D721Med (cell line): ENCODE measurements at regions not wholly inside any gene's neighbourhood (a gene's known extent, or its start where the extent isn't known, plus 50 kb on each side); places are given as distances from the start of the nearest gene placed in this dataset.
"Not testable (repeated sequence)": the region's sequence is repeated elsewhere in the genome, so short reads cannot be mapped to it uniquely, and the experiment has no call there.

Source experiments
- DNase-seq: peaks from one replicate; pipeline ENCODE4 v3.0.0; 2011; ENCODE audit warnings: low spot score; ENCODE audit not compliant: insufficient read length
- FAIRE-seq: peaks from 2 replicates; lab custom pipeline; 2011; peaks lifted over from hg19 to GRCh38; lab: Jason Lieb, UNC
- TF ChIP-seq, protein P1 (sequence below): IDR thresholded peaks from 2 replicates; pipeline ENCODE4 v1.5.1; 2012; ENCODE audit warnings: mild to moderate bottlenecking, control low read depth; ENCODE audit not compliant: insufficient read depth; ENCODE audit errors: missing control alignments

DNA sequence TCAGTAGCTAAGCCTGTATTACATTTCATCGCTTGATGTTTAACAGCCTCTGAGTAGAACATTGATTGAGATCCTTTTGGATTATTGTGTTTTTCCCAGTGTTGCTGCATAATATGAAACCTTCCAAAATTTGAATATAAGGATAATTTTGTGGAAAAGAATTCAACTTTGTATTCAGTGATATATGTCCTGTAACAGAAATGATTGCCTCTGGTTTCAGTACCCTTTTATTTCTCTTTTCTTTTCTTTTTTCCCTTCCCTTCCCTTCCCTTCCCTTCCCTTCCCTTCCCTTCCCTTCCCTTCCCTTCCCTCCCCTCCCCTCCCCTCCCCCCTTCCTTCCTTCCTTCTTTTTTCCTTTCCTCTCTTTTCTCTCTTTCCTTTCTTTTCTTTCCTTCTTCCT, 74.6 kb downstream of the UTRN start:
- TF ChIP-seq, protein P1, sequence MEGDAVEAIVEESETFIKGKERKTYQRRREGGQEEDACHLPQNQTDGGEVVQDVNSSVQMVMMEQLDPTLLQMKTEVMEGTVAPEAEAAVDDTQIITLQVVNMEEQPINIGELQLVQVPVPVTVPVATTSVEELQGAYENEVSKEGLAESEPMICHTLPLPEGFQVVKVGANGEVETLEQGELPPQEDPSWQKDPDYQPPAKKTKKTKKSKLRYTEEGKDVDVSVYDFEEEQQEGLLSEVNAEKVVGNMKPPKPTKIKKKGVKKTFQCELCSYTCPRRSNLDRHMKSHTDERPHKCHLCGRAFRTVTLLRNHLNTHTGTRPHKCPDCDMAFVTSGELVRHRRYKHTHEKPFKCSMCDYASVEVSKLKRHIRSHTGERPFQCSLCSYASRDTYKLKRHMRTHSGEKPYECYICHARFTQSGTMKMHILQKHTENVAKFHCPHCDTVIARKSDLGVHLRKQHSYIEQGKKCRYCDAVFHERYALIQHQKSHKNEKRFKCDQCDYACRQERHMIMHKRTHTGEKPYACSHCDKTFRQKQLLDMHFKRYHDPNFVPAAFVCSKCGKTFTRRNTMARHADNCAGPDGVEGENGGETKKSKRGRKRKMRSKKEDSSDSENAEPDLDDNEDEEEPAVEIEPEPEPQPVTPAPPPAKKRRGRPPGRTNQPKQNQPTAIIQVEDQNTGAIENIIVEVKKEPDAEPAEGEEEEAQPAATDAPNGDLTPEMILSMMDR, result no peak
- no peak for DNase-seq
- no peak for FAIRE-seq

DNA sequence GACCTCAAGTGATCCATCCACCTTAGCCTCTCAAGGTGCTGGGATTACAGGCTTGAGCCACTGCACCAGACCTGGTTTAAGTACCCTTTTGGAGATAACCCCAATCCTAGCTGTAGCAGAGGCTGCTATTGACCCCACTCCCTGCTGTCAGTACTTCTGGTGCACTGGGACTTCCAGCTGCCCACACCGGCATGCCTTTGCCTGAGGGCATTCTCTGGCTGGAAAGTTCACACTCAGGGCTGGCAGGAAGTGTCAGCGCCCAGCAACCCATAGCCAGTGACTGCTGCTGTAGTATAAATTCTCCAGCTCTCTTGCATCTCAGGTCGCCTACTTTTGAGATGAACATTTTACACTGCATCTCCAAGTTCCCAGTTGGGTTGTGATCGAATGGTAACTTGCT, 75.3 kb downstream of the UTRN start:
- DNase-seq (no peak), FAIRE-seq (no peak)
- TF ChIP-seq, protein P1, result no peak

DNA sequence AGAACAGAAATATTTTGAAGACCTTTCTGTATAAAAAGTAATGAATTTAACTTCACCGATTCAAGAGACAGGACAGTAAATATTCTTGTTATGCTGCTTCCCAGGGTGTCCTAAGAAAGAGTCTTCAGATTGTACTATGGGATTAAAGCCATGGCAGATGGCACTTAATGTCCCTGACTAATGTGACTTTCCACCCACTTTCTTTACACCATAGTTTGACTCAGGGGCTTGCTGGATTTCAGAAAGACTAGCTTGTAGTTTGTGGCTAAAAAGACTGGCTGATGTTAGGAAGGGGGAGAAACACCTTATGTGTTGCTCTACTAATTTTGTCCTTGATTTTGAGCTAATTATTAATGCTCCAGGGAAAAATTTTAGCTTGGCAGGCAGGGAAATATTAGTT, 75.9 kb downstream of the UTRN start:
- TF ChIP-seq, protein P1, result no peak
- FAIRE-seq (no peak), DNase-seq (no peak)

DNA sequence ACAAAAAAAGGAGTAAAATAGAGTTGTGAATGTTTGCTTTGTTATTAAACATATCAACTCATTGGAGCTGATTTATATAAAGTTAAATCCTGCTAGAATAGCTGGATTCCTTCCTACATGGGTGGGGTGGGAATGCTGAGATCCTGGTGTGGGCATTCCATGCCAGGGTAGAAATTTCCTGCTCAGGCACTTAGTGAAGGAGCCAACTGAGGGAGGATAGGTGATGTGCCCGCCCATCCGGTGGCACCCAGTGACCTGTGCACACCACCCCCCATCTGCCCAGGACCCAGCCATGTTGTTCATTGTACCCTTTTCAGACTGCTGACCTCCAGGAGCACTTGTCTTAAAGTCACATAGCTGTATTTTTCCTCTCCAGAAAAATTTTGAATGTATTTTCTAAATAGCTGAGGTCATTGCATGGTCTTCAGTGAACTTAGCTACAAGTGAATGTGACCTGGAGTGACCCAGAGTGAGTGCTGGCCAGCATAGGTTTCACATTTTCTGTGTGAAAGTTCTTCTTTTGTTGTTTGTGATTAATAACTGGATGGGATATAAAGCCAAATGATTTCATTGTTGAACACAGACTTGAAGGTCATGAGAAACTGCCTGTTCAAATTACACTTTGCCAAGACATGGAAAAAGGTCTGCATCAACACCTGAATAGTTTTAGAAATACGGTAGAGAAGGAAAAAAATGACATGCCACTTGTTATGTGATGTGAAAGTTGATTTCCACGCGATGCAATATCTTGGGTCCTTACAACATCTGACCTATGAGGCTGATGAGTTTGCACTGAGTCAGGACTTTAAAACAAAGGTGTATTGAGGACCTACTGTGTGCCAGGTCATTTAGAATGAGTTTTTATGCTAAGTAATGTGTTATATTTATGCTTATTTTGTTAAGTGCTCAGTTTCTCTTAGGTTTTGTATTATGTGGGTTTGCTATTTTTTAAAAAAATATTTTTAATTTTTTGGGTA, 77.2 kb downstream of the UTRN start:
- no peak for DNase-seq
- FAIRE-seq, result no peak
- TF ChIP-seq, protein P1, result no peak

DNA sequence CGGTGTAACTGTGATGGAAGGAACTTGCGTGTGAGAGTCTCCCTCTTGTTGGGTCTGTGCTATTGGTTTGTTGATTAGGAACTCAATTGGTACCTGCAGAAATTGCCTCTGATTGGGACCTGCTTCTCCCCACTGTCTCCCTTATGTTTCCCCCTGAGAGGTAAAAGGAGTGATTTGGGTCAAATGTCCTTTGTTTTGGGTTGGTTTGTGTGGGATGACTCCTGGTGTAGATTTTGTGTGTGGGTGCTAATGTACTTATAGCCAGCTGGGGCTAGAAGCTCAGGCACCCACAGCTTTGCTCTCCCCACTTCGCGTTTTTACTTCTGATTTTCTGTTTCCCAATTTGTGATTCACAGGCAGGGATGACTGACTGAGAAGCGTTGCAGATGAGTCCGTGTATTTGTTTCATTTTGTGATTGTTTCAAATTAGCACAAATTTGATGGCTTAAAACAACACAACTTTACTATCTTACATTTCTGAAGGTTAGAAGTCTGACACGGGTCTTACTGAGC, 79.1 kb downstream of the UTRN start:
- FAIRE-seq (no peak), DNase-seq (no peak)
- TF ChIP-seq, protein P1, result no peak

DNA sequence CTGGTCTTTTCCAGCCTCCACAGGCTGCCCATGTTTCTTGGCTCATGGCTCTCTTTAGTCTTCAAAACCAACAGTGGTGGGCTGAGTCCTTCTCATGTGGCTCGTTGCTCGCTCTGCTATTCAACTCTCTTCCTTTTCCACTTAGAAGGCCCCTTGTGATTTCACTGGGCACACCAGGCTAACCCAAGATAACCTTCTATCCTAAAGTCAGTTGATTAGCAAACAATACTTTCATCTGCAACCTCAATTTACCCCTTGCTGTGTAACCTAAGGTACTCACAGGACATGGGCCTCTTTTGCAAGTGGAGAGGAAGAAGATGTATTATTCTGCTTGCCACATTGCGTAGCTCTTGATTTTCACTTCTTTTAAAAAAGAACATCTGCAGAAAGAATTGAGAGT, 79.6 kb downstream of the UTRN start:
- FAIRE-seq (no peak), DNase-seq (no peak)
- TF ChIP-seq, protein P1, result no peak

DNA sequence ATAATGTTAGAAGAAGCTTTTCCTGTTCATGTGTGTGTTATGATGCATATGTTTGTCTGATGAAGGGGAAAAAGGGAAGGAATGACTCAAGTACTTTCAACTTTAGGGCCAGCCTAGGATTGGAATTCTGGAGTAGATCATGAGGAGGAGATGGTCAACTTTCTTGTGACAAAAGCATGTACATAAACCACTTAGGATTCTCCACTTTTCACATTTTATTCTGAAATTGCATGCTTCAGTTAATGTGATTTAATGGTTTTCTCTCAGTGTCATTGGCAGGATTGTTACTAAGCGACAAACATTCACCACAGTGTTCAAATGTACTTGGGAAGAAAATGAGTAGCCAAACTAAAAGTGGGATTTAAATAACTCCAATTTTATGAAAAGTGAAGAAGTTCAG, 80.1 kb downstream of the UTRN start:
- FAIRE-seq, result no peak
- TF ChIP-seq, protein P1, result no peak
- DNase-seq, result no peak

DNA sequence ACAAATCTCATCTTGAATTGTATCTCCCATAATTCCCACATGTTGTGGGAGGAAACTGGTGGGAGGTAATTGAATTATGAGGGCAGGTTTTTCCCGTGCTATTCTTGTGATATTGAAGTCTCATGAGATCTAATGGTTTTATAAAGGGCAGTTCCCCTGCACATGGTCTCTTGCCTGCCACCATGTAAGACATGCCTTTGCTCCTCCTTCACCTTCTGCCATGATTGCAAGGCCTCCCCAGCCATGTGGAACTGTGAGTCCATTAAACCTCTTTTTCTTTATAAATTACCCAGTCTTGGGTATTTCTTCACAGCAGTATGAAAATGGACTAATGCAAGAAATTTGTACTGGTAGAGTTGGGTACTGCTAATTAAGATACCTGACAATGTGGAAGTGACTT, 84.6 kb downstream of the UTRN start:
- not testable (repeated sequence) for FAIRE-seq

More for the DNA sequence above, 84.6 kb downstream of the UTRN start:
- not testable (repeated sequence) for DNase-seq
